ENCODE measurements at regions not wholly inside any gene's neighbourhood (a gene's known extent, or its start where the extent isn't known, plus 50 kb on each side); places are given as distances from the start of the nearest gene placed in this dataset.

- DNase-seq, result no peak
These were observed 164.5 kb downstream of the TDRD15 start for GRCh38 chr2:21288299-21288698.

- DNase-seq, result no peak
These were observed 165.2 kb downstream of the TDRD15 start for GRCh38 chr2:21288739-21289520.

- DNase-seq, result no peak
These were observed 165.8 kb downstream of the TDRD15 start for GRCh38 chr2:21289551-21289950.

GRCh38 chr2:21289989-21290388 is 166.2 kb downstream of the TDRD15 start:
- DNase-seq, result no peak

- no peak for DNase-seq
These were observed 167.7 kb downstream of the TDRD15 start for GRCh38 chr2:21291426-21291825.

GRCh38 chr2:21294446-21294845 is 170.7 kb downstream of the TDRD15 start:
- no peak for DNase-seq

GRCh38 chr2:21299411-21299810 is 175.6 kb downstream of the TDRD15 start:
- DNase-seq, result no peak

GRCh38 chr2:21301871-21302455 is 178.2 kb downstream of the TDRD15 start:
- no peak for DNase-seq

GRCh38 chr2:21303876-21304275 is 180.1 kb downstream of the TDRD15 start:
- DNase-seq, result no peak

GRCh38 chr2:21305581-21305980 is 181.8 kb downstream of the TDRD15 start:
- no peak for DNase-seq

- DNase-seq, result no peak
These were observed 182.5 kb downstream of the TDRD15 start for GRCh38 chr2:21306235-21306634.

- DNase-seq, result no peak
These were observed 183.3 kb downstream of the TDRD15 start for GRCh38 chr2:21307037-21307436.

- no peak for DNase-seq
These were observed 186.7 kb downstream of the TDRD15 start for GRCh38 chr2:21310493-21310892.

- DNase-seq, result no peak
These were observed 190.6 kb downstream of the TDRD15 start for GRCh38 chr2:21314322-21314835.

- no peak for DNase-seq
These were observed 193.4 kb downstream of the TDRD15 start for GRCh38 chr2:21317131-21317530.

- no peak for DNase-seq
These were observed 194.5 kb downstream of the TDRD15 start for GRCh38 chr2:21318263-21318662.

- DNase-seq, result no peak
These were observed 202.4 kb downstream of the TDRD15 start for GRCh38 chr2:21326152-21326551.

GRCh38 chr2:21328177-21328576 is 204.4 kb downstream of the TDRD15 start:
- DNase-seq, result no peak

- no peak for DNase-seq
These were observed 207.1 kb downstream of the TDRD15 start for GRCh38 chr2:21330786-21331391.

GRCh38 chr2:21331625-21332370 is 208.0 kb downstream of the TDRD15 start:
- DNase-seq, result no peak

GRCh38 chr2:21332993-21333625 is 209.3 kb downstream of the TDRD15 start:
- no peak for DNase-seq

- DNase-seq, result no peak
These were observed 209.9 kb downstream of the TDRD15 start for GRCh38 chr2:21333684-21334083.

GRCh38 chr2:21346984-21347383 is 223.2 kb downstream of the TDRD15 start:
- DNase-seq, result no peak

All from cerebellar nuclear complex (tissue), 1 donor.